Esophagus muscularis mucosa (tissue), 4 donors: ENCODE measurements at regions not wholly inside any gene's neighbourhood (a gene's known extent, or its start where the extent isn't known, plus 50 kb on each side); places are given as distances from the start of the nearest gene placed in this dataset.
"Not testable (repeated sequence)": the region's sequence is repeated elsewhere in the genome, so short reads cannot be mapped to it uniquely, and the experiment has no call there.

ENCODE experiments used
- DNase-seq: peaks from one replicate; pipeline ENCODE4 v3.0.0-alpha.2; 2017; ENCODE audit errors: extremely low spot score
- H3K27ac ChIP-seq, 4 donors: fragments of 200-600 bp; sonication (generic); replicated peaks in 1 of 4; 1 replicate in 3 of 4; 2 replicates in 1 of 4; pipeline ENCODE4 v1.5.1; 2016 to 2019; ENCODE audit warnings: mild to moderate bottlenecking in 1 of 4
- H3K27me3 ChIP-seq, 4 donors: fragments of 200-600 bp; sonication (generic); one replicate each; pipeline versions ENCODE4 v1.5.1 to v1.6.0; 2016 to 2019
- H3K36me3 ChIP-seq, 4 donors: fragments of 200-600 bp; sonication (generic); one replicate each; pipeline ENCODE4 v1.5.1; 2016 to 2019
- H3K4me1 ChIP-seq, 4 donors: fragments of 200-600 bp; sonication (generic); one replicate each; pipeline ENCODE4 v1.5.1; 2016 to 2019
- H3K4me3 ChIP-seq, 4 donors: fragments of 200-600 bp; sonication (generic); 1 replicate in 2 of 4; 2 replicates in 2 of 4; pipeline ENCODE4 v1.5.1; 2016 to 2019; ENCODE audit warnings: mild to moderate bottlenecking in 4 of 4, moderate library complexity in 1 of 4
- H3K9me3 ChIP-seq, 4 donors: fragments of 200-600 bp; sonication (generic); 1 replicate in 3 of 4; 2 replicates in 1 of 4; pipeline ENCODE4 v1.5.1; 2016 to 2019
- WGBS: methylation state at CpG from one replicate; pipeline ENCODE4 v1.1.5; 2018; 5-methylcytosine and 5-hydroxymethylcytosine counted together
- intact Hi-C: fragments of 100-400 bp; cut with DNase I; formaldehyde crosslinking; loops from one replicate; pipeline ENCODE4 v1.15.1; 2023

GRCh38 chr9:66601472-66601871, 299.1 kb upstream of the ZNF658 start:
- H3K9me3 ChIP-seq, H3K4me3 ChIP-seq, H3K27ac ChIP-seq, intact Hi-C loops, H3K4me1 ChIP-seq, H3K27me3 ChIP-seq, H3K36me3 ChIP-seq: not testable (repeated sequence)
- WGBS: 100% methylated on average over 5 of the region's 10 CpGs
- DNase-seq: peak; percentile 45

- WGBS: 87% methylated on average over 3 of the region's 22 CpGs
- H3K27me3 ChIP-seq, DNase-seq, H3K9me3 ChIP-seq, H3K27ac ChIP-seq, H3K36me3 ChIP-seq, H3K4me1 ChIP-seq, intact Hi-C loops, H3K4me3 ChIP-seq: not testable (repeated sequence)
Observed at GRCh38 chr9:66631521-66632046, 268.9 kb upstream of the ZNF658 start.

GRCh38 chr9:66647675-66648074, 252.8 kb upstream of the ZNF658 start:
- WGBS: no CpG with 5 or more reads among the region's 2 CpGs
- H3K27ac ChIP-seq, DNase-seq, H3K27me3 ChIP-seq, intact Hi-C loops, H3K4me1 ChIP-seq, H3K36me3 ChIP-seq, H3K9me3 ChIP-seq, H3K4me3 ChIP-seq: not testable (repeated sequence)

GRCh38 chr9:66690242-66690641, 210.3 kb upstream of the ZNF658 start:
- H3K36me3 ChIP-seq, H3K4me1 ChIP-seq, intact Hi-C loops, H3K27ac ChIP-seq, H3K4me3 ChIP-seq, H3K27me3 ChIP-seq, H3K9me3 ChIP-seq, DNase-seq: not testable (repeated sequence)

GRCh38 chr9:66695561-66696240, 204.8 kb upstream of the ZNF658 start:
- no CpG with 5 or more reads among the region's 6 CpGs for WGBS
- H3K36me3 ChIP-seq, H3K4me3 ChIP-seq, H3K27ac ChIP-seq, intact Hi-C loops, H3K4me1 ChIP-seq, H3K9me3 ChIP-seq, DNase-seq, H3K27me3 ChIP-seq: not testable (repeated sequence)

GRCh38 chr9:66697343-66698065, 203.0 kb upstream of the ZNF658 start:
- H3K4me3 ChIP-seq, H3K9me3 ChIP-seq, H3K27me3 ChIP-seq, H3K4me1 ChIP-seq, H3K27ac ChIP-seq, intact Hi-C loops, DNase-seq, H3K36me3 ChIP-seq: not testable (repeated sequence)
- whole genome bisulfite sequencing: no CpG with 5 or more reads among the region's 9 CpGs

- H3K4me3 ChIP-seq, H3K27me3 ChIP-seq, H3K4me1 ChIP-seq, intact Hi-C loops, H3K9me3 ChIP-seq, H3K27ac ChIP-seq, H3K36me3 ChIP-seq, DNase-seq: not testable (repeated sequence)
- 100% methylated on average over 1 of the region's 4 CpGs for WGBS
Observed at GRCh38 chr9:66698066-66698455, 202.5 kb upstream of the ZNF658 start.

- H3K27ac ChIP-seq, H3K4me3 ChIP-seq, DNase-seq, H3K4me1 ChIP-seq, intact Hi-C loops, H3K27me3 ChIP-seq, H3K9me3 ChIP-seq, H3K36me3 ChIP-seq: not testable (repeated sequence)
- WGBS: 71% methylated on average over 1 of the region's 3 CpGs
Observed at GRCh38 chr9:66701411-66702377, 198.8 kb upstream of the ZNF658 start.

GRCh38 chr9:66711553-66711952, 189.0 kb upstream of the ZNF658 start:
- intact Hi-C loops, DNase-seq, H3K27ac ChIP-seq, H3K9me3 ChIP-seq, H3K4me1 ChIP-seq, H3K36me3 ChIP-seq, H3K4me3 ChIP-seq, H3K27me3 ChIP-seq: not testable (repeated sequence)
- no CpG with 5 or more reads among the region's 6 CpGs for WGBS

GRCh38 chr9:66712870-66713269, 187.7 kb upstream of the ZNF658 start:
- H3K9me3 ChIP-seq, DNase-seq, H3K4me1 ChIP-seq, H3K36me3 ChIP-seq, H3K4me3 ChIP-seq, H3K27ac ChIP-seq, H3K27me3 ChIP-seq, intact Hi-C loops: not testable (repeated sequence)
- no CpG with 5 or more reads among the region's 1 CpG for WGBS

- DNase-seq, H3K9me3 ChIP-seq, H3K4me3 ChIP-seq, H3K27me3 ChIP-seq, H3K4me1 ChIP-seq, H3K27ac ChIP-seq, intact Hi-C loops, H3K36me3 ChIP-seq: not testable (repeated sequence)
- WGBS: no CpG with 5 or more reads among the region's 8 CpGs
Observed at GRCh38 chr9:66713552-66713951, 187.0 kb upstream of the ZNF658 start.

- WGBS: no CpG with 5 or more reads among the region's 4 CpGs
- H3K4me1 ChIP-seq, H3K27me3 ChIP-seq, H3K4me3 ChIP-seq, H3K27ac ChIP-seq, H3K36me3 ChIP-seq, DNase-seq, H3K9me3 ChIP-seq, intact Hi-C loops: not testable (repeated sequence)
Observed at GRCh38 chr9:66720845-66721244, 179.7 kb upstream of the ZNF658 start.
